H1 (cell line): ENCODE measurements at regions not wholly inside any gene's neighbourhood (a gene's known extent, or its start where the extent isn't known, plus 50 kb on each side); places are given as distances from the start of the nearest gene placed in this dataset.

Source experiments
- HDAC2 ChIP-seq, 2 experiments: fragments of 300-600 bp in 1 of 2; sonication (generic) in 1 of 2; IDR thresholded peaks; 2 replicates each; pipeline ENCODE4 v1.6.1; 2011 to 2012; ENCODE audit warnings: low read depth in 2 of 2, low read length in 2 of 2, mild to moderate bottlenecking in 2 of 2, moderate library complexity in 2 of 2, borderline replicate concordance in 1 of 2, inconsistent platforms in 1 of 2
- KDM4A ChIP-seq: IDR thresholded peaks from one replicate; pipeline ENCODE4 v1.7.1; 2012; ENCODE audit warnings: low read depth, mild to moderate bottlenecking, moderate library complexity, low read length, inconsistent platforms; ENCODE audit not compliant: severe bottlenecking
- NANOG ChIP-seq: IDR thresholded peaks from 2 replicates; pipeline ENCODE4 v1.6.1; 2011; ENCODE audit warnings: low read length, low read depth, mild to moderate bottlenecking, inconsistent platforms; ENCODE audit not compliant: insufficient read depth, poor library complexity, severe bottlenecking
- NRF1 ChIP-seq: IDR thresholded peaks from 2 replicates; pipeline ENCODE4 v1.6.1; 2011; ENCODE audit warnings: mild to moderate bottlenecking, low read depth, low read length, improper control_type of control experiment
- RAD21 ChIP-seq, 2 experiments: IDR thresholded peaks in 1 of 2; conservative IDR thresholded peaks in 1 of 2; 2 replicates each; pipeline ENCODE4 v1.6.1; 2011; ENCODE audit warnings: low read depth in 2 of 2, low read length in 2 of 2, improper control_type of control experiment in 1 of 2, inconsistent platforms in 1 of 2, mild to moderate bottlenecking in 1 of 2, moderate library complexity in 1 of 2
- RNF2 ChIP-seq: fragments of 200-900, 300-1000 bp; sonication (generic); IDR thresholded peaks from 2 replicates; pipeline ENCODE4 v1.7.1; 2016; ENCODE audit warnings: borderline replicate concordance, low read depth, mild to moderate bottlenecking, antibody characterized with exemption, low read length; ENCODE audit not compliant: poor library complexity, severe bottlenecking; ENCODE audit errors: missing control alignments
- TF ChIP-seq, protein P1 (sequence below): fragments of 300-600 bp; sonication (generic); IDR thresholded peaks from 2 replicates; pipeline ENCODE4 v1.7.1; 2012; ENCODE audit warnings: low read length, moderate library complexity, mild to moderate bottlenecking, inconsistent platforms; ENCODE audit not compliant: insufficient replicate concordance

DNA sequence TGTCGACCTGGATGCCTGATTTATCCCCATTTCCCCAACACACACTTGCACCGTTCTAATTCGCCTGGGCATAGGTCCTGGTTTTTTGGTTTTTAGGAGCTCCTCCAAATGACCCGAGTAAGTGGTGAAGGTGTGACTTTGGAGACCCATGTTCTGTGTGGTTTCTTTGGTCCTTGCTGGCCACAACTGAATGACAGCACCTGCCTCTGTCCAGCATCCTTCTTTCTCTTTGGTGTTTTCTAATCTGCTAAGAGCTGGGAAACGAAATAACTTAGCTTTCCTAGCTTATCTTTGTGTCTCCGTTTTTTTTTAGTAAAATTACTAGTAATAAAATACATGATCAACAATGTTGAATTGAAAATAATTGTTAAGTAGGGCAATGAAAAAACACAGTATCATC, 120.2 kb downstream of the PRLHR start (continued):
- TF ChIP-seq KDM4A: no peak
- TF ChIP-seq RAD21 (IDR thresholded peaks at IDR 0.05 in 1 of 2, conservative IDR thresholded peaks at IDR 0.05 in 1 of 2; ENCODE audit: low read depth in 2 of 2, low read length in 2 of 2): no peak
- no peak for TF ChIP-seq RNF2
- TF ChIP-seq HDAC2 (IDR thresholded peaks at IDR 0.05; ENCODE audit: borderline replicate concordance in 1 of 2, low read depth in 2 of 2, low read length in 2 of 2): no peak
- no peak for TF ChIP-seq NANOG
- TF ChIP-seq NRF1: no peak
- TF ChIP-seq, protein P1, sequence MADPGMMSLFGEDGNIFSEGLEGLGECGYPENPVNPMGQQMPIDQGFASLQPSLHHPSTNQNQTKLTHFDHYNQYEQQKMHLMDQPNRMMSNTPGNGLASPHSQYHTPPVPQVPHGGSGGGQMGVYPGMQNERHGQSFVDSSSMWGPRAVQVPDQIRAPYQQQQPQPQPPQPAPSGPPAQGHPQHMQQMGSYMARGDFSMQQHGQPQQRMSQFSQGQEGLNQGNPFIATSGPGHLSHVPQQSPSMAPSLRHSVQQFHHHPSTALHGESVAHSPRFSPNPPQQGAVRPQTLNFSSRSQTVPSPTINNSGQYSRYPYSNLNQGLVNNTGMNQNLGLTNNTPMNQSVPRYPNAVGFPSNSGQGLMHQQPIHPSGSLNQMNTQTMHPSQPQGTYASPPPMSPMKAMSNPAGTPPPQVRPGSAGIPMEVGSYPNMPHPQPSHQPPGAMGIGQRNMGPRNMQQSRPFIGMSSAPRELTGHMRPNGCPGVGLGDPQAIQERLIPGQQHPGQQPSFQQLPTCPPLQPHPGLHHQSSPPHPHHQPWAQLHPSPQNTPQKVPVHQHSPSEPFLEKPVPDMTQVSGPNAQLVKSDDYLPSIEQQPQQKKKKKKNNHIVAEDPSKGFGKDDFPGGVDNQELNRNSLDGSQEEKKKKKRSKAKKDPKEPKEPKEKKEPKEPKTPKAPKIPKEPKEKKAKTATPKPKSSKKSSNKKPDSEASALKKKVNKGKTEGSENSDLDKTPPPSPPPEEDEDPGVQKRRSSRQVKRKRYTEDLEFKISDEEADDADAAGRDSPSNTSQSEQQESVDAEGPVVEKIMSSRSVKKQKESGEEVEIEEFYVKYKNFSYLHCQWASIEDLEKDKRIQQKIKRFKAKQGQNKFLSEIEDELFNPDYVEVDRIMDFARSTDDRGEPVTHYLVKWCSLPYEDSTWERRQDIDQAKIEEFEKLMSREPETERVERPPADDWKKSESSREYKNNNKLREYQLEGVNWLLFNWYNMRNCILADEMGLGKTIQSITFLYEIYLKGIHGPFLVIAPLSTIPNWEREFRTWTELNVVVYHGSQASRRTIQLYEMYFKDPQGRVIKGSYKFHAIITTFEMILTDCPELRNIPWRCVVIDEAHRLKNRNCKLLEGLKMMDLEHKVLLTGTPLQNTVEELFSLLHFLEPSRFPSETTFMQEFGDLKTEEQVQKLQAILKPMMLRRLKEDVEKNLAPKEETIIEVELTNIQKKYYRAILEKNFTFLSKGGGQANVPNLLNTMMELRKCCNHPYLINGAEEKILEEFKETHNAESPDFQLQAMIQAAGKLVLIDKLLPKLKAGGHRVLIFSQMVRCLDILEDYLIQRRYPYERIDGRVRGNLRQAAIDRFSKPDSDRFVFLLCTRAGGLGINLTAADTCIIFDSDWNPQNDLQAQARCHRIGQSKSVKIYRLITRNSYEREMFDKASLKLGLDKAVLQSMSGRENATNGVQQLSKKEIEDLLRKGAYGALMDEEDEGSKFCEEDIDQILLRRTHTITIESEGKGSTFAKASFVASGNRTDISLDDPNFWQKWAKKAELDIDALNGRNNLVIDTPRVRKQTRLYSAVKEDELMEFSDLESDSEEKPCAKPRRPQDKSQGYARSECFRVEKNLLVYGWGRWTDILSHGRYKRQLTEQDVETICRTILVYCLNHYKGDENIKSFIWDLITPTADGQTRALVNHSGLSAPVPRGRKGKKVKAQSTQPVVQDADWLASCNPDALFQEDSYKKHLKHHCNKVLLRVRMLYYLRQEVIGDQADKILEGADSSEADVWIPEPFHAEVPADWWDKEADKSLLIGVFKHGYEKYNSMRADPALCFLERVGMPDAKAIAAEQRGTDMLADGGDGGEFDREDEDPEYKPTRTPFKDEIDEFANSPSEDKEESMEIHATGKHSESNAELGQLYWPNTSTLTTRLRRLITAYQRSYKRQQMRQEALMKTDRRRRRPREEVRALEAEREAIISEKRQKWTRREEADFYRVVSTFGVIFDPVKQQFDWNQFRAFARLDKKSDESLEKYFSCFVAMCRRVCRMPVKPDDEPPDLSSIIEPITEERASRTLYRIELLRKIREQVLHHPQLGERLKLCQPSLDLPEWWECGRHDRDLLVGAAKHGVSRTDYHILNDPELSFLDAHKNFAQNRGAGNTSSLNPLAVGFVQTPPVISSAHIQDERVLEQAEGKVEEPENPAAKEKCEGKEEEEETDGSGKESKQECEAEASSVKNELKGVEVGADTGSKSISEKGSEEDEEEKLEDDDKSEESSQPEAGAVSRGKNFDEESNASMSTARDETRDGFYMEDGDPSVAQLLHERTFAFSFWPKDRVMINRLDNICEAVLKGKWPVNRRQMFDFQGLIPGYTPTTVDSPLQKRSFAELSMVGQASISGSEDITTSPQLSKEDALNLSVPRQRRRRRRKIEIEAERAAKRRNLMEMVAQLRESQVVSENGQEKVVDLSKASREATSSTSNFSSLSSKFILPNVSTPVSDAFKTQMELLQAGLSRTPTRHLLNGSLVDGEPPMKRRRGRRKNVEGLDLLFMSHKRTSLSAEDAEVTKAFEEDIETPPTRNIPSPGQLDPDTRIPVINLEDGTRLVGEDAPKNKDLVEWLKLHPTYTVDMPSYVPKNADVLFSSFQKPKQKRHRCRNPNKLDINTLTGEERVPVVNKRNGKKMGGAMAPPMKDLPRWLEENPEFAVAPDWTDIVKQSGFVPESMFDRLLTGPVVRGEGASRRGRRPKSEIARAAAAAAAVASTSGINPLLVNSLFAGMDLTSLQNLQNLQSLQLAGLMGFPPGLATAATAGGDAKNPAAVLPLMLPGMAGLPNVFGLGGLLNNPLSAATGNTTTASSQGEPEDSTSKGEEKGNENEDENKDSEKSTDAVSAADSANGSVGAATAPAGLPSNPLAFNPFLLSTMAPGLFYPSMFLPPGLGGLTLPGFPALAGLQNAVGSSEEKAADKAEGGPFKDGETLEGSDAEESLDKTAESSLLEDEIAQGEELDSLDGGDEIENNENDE: no peak
